ENCODE measurements at regions not wholly inside any gene's neighbourhood (a gene's known extent, or its start where the extent isn't known, plus 50 kb on each side); places are given as distances from the start of the nearest gene placed in this dataset.
"Not testable (repeated sequence)": the region's sequence is repeated elsewhere in the genome, so short reads cannot be mapped to it uniquely, and the experiment has no call there.

DNA sequence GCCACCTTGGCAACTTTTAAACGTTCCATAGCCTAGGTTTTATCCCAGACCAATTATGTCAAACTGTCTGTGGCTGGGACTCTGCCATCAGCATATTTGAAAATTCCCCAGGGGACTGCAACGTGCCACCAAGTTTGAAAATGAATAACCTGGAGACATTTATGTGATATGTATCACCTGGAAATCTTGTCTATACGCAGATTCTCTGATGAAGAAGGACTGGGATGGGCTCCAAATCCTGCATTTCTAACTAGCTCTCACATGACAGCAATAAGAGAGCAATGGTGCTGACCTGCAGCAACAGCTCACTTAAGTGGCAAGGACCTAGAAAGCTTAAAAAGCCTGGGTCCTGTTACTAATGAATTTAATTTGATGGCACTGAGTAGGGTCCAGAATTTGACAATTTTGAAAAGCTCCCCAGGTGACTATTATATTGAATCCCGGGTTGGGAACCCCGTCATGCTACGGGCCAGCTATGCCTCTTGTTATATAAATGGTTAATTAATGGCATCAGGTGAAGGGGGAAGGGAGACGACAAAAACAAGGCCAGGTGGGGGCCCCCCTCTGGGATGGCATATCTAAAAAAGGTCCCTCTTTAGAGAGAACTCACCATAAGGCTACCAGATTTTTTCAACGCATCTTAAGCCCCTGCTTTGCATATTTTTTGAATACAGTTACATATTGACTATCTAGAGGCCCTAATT lies 213.7 kb downstream of the ZIC5 start:
- H3K4me3 ChIP-seq (ENCODE audit: control insufficient read depth in 2 of 3, extremely low read depth in 1 of 3, insufficient read depth in 2 of 3, low read depth in 1 of 3, low read length in 3 of 3), result no peak overlapping the region
- TF ChIP-seq, protein P1, sequence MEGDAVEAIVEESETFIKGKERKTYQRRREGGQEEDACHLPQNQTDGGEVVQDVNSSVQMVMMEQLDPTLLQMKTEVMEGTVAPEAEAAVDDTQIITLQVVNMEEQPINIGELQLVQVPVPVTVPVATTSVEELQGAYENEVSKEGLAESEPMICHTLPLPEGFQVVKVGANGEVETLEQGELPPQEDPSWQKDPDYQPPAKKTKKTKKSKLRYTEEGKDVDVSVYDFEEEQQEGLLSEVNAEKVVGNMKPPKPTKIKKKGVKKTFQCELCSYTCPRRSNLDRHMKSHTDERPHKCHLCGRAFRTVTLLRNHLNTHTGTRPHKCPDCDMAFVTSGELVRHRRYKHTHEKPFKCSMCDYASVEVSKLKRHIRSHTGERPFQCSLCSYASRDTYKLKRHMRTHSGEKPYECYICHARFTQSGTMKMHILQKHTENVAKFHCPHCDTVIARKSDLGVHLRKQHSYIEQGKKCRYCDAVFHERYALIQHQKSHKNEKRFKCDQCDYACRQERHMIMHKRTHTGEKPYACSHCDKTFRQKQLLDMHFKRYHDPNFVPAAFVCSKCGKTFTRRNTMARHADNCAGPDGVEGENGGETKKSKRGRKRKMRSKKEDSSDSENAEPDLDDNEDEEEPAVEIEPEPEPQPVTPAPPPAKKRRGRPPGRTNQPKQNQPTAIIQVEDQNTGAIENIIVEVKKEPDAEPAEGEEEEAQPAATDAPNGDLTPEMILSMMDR (optimal IDR thresholded peaks at IDR 0.05 in 1 of 3, IDR thresholded peaks at IDR 0.05 in 1 of 3, conservative IDR thresholded peaks at IDR 0.05 in 1 of 3; ENCODE audit: extremely low read depth in 1 of 3, insufficient read depth in 2 of 3, low read length in 3 of 3), result no peak
- no peak for TF ChIP-seq EZH2 (IDR thresholded peaks at IDR 0.05; ENCODE audit: low read length)
- dilution Hi-C loops (cut with MboI; ENCODE audit: extremely low pct_ligation_motif_present, low sequenced_read_pairs), result no loop called here
- H3K27me3 ChIP-seq (ENCODE audit: control insufficient read depth, extremely low read depth, insufficient read depth, low read length), result no peaks in the 10 kb centered on the region
- no peaks in the 10 kb centered on the region for H3K9me3 ChIP-seq (ENCODE audit: control insufficient read depth, low read depth, low read length)
- H3K4me2 ChIP-seq (ENCODE audit: control insufficient read depth, extremely low read depth, insufficient read depth, low read depth, low read length), result no peak overlapping the region
- no peaks in the 10 kb centered on the region for H3K79me2 ChIP-seq (ENCODE audit: control insufficient read depth, insufficient read depth, low read length)
- H3K9me1 ChIP-seq (ENCODE audit: control insufficient read depth, extremely low read depth, insufficient read depth, low read length), result no peaks in the 10 kb centered on the region
- H3K9ac ChIP-seq (ENCODE audit: control insufficient read depth, extremely low read depth, insufficient read depth, low read length), result no peak overlapping the region
- no peak for FAIRE-seq
- no peaks in the 10 kb centered on the region for H3K4me1 ChIP-seq (ENCODE audit: control insufficient read depth, extremely low read depth, insufficient read depth, low read length)
- no peak overlapping the region for H2AFZ ChIP-seq (ENCODE audit: control insufficient read depth, low read length)
- DNase-seq (ENCODE audit: low read depth, low spot score), result no peak
- H3K36me3 ChIP-seq (ENCODE audit: control insufficient read depth in 2 of 2, extremely low read depth in 1 of 2, insufficient read depth in 2 of 2, low read length in 2 of 2), result no peaks in the 10 kb centered on the region
- no peak overlapping the region for H3K27ac ChIP-seq (ENCODE audit: control insufficient read depth, insufficient read depth, low read length)
- H4K20me1 ChIP-seq (ENCODE audit: control insufficient read depth, extremely low read depth, insufficient read depth, low read length), result no peaks in the 10 kb centered on the region

DNA sequence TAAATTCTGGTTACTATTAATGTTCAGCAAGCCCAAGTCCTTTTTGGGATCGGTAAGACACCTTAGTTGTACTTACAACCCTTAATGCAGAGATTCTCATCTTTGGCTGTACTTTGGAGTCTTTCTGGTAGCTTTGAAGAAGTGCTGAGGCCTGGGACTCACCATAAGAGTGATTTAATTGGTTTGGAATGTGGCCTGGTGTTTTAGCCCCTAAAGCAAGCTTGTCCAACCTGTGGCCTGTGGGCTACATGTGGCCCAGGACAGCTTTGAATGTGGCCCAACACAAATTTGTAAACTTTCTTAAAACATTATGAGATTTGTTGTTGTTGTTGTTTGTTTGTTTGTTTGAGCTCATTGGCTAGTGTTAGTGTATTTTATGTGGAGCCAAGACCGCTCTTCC lies 215.3 kb downstream of the ZIC5 start:
- no peak for FAIRE-seq
- Histone ChIP-seq H3K79me2 (ENCODE audit: control insufficient read depth, insufficient read depth, low read length) (no peaks in the 10 kb centered on the region), H3K4me3 (ENCODE audit: control insufficient read depth in 2 of 3, extremely low read depth in 1 of 3, insufficient read depth in 2 of 3, low read depth in 1 of 3, low read length in 3 of 3) (no peak overlapping the region), H3K4me2 (ENCODE audit: control insufficient read depth, extremely low read depth, insufficient read depth, low read depth, low read length) (no peak overlapping the region), H3K27me3 (ENCODE audit: control insufficient read depth, extremely low read depth, insufficient read depth, low read length) (no peaks in the 10 kb centered on the region), H3K36me3 (ENCODE audit: control insufficient read depth in 2 of 2, extremely low read depth in 1 of 2, insufficient read depth in 2 of 2, low read length in 2 of 2) (no peaks in the 10 kb centered on the region), H2AFZ (ENCODE audit: control insufficient read depth, low read length) (no peak overlapping the region), H3K9me3 (ENCODE audit: control insufficient read depth, low read depth, low read length) (no peaks in the 10 kb centered on the region), H3K27ac (ENCODE audit: control insufficient read depth, insufficient read depth, low read length) (no peak overlapping the region), H4K20me1 (ENCODE audit: control insufficient read depth, extremely low read depth, insufficient read depth, low read length) (no peaks in the 10 kb centered on the region), H3K9ac (ENCODE audit: control insufficient read depth, extremely low read depth, insufficient read depth, low read length) (no peak overlapping the region), H3K4me1 (ENCODE audit: control insufficient read depth, extremely low read depth, insufficient read depth, low read length) (no peaks in the 10 kb centered on the region), H3K9me1 (ENCODE audit: control insufficient read depth, extremely low read depth, insufficient read depth, low read length) (no peaks in the 10 kb centered on the region)
- DNase-seq (ENCODE audit: low read depth, low spot score), result no peak
- dilution Hi-C loops (cut with MboI; ENCODE audit: extremely low pct_ligation_motif_present, low sequenced_read_pairs), result no loop called here
- TF ChIP-seq, protein P1 (optimal IDR thresholded peaks at IDR 0.05 in 1 of 3, IDR thresholded peaks at IDR 0.05 in 1 of 3, conservative IDR thresholded peaks at IDR 0.05 in 1 of 3; ENCODE audit: extremely low read depth in 1 of 3, insufficient read depth in 2 of 3, low read length in 3 of 3), result no peak
- TF ChIP-seq EZH2 (IDR thresholded peaks at IDR 0.05; ENCODE audit: low read length), result no peak

DNA sequence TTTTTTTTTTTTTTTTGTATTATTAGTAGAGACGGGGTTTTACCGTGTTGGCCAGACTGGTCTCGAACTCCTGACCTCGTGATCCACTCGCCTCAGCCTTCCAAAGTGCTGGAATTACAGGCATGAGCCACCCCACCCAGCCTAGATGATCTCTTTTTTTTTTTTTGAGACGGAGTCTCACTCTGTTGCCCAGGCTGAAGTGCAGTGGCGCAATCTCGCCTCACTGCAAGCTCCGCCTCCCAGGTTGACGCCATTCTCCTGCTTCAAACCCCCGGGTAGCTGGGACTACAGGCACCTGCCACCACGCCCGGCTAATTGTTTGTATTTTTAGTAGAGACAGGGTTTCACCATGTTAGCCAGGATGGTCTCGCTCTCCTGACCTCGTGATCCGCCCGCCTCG lies 216.8 kb downstream of the ZIC5 start:
- dilution Hi-C loops (cut with MboI; ENCODE audit: extremely low pct_ligation_motif_present, low sequenced_read_pairs); H4K20me1 ChIP-seq (ENCODE audit: control insufficient read depth, extremely low read depth, insufficient read depth, low read length); FAIRE-seq; DNase-seq (ENCODE audit: low read depth, low spot score); H3K4me1 ChIP-seq (ENCODE audit: control insufficient read depth, extremely low read depth, insufficient read depth, low read length); H3K9ac ChIP-seq (ENCODE audit: control insufficient read depth, extremely low read depth, insufficient read depth, low read length); H2AFZ ChIP-seq (ENCODE audit: control insufficient read depth, low read length); H3K27ac ChIP-seq (ENCODE audit: control insufficient read depth, insufficient read depth, low read length); H3K4me3 ChIP-seq (ENCODE audit: control insufficient read depth in 2 of 3, extremely low read depth in 1 of 3, insufficient read depth in 2 of 3, low read depth in 1 of 3, low read length in 3 of 3); H3K4me2 ChIP-seq (ENCODE audit: control insufficient read depth, extremely low read depth, insufficient read depth, low read depth, low read length); H3K9me1 ChIP-seq (ENCODE audit: control insufficient read depth, extremely low read depth, insufficient read depth, low read length); H3K9me3 ChIP-seq (ENCODE audit: control insufficient read depth, low read depth, low read length); H3K27me3 ChIP-seq (ENCODE audit: control insufficient read depth, extremely low read depth, insufficient read depth, low read length); H3K36me3 ChIP-seq (ENCODE audit: control insufficient read depth in 2 of 2, extremely low read depth in 1 of 2, insufficient read depth in 2 of 2, low read length in 2 of 2); H3K79me2 ChIP-seq (ENCODE audit: control insufficient read depth, insufficient read depth, low read length): not testable (repeated sequence)
